GM19328 (cell line): ENCODE measurements at regions not wholly inside any gene's neighbourhood (a gene's known extent, or its start where the extent isn't known, plus 50 kb on each side); places are given as distances from the start of the nearest gene placed in this dataset.
"Not testable (repeated sequence)": the region's sequence is repeated elsewhere in the genome, so short reads cannot be mapped to it uniquely, and the experiment has no call there.

Experiments used
- ATAC-seq: cut with Tn5 transposase; IDR thresholded peaks from one replicate; pipeline ENCODE4 v1.9.1; 2021; ENCODE audit warnings: mild to moderate bottlenecking, moderate library complexity; ENCODE audit not compliant: unreplicated experiment

DNA sequence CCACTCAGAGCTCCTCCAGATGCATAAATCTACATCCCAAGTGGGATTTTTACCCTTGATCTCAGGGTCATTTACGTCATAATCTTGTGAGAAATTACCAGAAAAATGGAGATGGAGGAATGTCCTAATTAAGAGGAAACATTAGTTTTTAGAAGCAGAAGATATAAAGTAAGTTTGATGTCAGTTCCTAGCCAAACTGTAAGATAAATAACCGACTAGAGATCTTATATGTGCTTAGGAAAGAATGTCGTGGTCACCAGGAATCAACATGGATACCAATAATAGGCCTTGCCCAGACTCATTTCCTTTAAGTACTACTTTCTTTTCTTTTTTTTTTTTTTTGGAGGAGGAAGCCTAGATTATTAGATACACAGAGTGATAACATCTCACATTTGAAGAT is 186.9 kb downstream of the UTRN start:
- no peak for ATAC-seq

DNA sequence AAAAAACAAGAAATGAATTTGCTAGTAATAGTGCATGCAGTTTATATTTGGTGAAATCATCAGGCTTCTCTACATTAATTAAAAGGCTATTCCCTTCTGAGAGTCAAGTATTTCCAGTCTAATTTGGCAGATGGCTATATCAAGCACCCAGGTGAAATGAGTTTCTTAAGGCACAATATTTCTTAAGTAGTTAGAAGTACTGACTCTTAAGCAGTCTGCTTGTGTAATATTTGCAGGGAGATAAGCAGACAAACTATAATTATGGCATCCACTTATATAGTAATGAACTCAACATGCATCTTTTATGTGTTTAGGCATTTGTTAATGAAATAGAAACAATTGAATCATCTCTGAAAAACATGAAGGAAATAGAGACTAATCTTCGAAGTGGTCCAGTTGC is 189.2 kb downstream of the UTRN start:
- ATAC-seq = no peak

DNA sequence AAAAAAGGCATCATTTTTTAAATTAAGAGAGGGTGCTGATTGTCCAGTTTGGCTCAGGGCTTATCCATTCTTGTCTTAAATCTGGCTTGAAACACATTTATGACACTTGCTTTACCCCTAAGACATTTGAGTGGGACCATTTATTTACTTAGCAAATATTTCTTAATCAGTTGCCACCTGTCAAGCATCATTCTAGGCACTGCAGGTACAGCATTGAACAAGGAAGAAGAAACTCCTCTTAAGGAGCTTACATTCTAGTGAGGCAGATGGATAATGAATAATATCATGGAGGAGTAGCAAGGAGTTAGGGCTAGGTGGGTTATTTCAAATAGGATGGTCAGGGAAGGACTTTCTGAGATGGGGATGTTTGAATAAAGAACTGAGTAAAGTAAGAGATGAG is 189.8 kb downstream of the UTRN start:
- no peak for ATAC-seq

DNA sequence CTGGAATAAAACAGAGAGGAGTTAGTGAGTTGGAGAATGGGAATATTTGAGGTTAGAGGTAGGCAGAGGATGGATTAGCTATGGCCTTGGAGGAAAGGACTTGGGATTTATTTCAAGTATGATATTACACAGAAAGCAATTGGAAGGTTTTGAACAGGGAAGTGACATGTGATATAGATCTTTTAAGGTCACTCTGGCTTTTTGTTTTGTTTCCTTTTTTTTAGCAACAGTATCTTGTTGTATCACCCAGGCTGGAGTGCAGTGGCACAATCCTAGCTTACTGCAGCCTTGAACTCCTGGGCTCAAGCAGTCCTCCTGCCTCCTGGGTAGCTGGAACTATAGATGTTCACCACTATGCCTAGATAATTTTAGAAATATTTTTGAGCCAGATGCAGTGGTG is 190.3 kb downstream of the UTRN start:
- no peak for ATAC-seq

DNA sequence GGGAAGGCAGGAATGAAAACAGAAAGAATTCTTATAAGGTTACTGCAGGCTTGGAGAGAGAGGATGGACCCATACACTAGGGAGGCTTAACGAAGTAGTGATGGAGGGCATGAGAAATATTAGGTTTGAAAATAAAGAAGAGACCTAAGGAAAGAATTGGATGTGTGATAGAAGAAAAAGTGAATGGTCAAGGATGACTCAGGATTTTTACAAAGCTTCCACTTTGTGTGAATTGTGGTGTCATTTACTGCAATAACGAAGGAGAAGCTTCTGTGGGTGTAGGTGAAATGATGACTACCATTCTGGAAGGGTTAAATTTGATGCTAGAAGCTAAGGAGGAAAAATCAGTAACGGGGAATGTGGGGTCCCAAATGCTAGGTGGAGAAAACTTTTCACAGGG is 191.2 kb downstream of the UTRN start:
- ATAC-seq = no peak

DNA sequence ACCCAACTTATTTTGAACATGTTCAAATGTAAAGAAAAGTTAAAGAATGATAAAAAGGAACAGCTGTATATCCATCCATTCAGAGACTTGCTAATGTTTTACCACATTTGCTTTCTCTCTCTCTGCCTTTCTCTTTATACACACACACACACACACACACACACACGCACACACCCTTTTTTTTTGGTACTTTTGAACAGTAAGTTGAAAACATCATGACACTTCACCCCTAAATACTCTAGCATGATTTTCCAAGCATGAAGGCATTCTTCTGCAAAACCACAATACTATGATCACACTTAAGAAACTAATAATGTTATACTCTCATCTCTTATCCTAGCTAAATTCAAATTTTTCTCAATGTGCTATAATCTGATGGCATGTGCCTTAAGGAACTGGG is 192.3 kb downstream of the UTRN start:
- ATAC-seq = no peak

DNA sequence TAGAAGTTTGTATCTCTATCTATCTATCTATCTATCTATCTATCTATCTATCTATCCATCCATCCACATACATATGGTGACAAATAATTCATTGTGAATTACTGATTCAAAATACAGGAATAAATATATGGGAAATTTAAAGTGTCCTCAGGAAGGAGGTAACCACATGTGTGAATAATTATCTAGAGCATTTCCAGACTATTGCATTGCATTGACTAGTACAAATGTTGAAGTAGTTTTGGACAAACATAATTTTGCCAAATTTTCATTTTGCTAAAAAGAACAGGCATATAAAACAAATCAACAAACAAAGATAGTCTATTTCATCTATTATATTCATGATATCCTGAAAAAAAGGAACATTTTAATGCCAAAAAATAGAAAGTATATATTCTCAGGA is 192.7 kb downstream of the UTRN start:
- ATAC-seq = no peak

DNA sequence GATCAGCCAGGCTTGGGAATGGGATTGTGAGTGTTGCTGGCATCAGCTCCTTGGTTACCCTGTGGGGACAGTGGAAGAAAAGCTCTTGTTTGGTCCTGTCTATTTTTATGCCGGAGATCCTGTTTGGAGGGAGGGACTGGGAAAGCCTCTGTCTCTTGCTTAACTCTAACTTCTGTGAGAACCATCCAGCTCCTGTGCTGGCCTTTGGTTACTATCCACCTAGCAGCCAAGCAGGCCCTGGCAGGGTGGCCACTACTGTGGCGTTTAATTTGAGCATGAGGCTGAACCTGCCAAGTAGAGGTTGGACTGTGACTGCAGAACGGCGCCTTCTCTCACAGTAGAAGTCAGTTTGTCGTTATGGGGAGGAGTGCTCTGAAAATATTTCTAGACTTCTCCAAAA is 193.3 kb downstream of the UTRN start:
- no peak for ATAC-seq

DNA sequence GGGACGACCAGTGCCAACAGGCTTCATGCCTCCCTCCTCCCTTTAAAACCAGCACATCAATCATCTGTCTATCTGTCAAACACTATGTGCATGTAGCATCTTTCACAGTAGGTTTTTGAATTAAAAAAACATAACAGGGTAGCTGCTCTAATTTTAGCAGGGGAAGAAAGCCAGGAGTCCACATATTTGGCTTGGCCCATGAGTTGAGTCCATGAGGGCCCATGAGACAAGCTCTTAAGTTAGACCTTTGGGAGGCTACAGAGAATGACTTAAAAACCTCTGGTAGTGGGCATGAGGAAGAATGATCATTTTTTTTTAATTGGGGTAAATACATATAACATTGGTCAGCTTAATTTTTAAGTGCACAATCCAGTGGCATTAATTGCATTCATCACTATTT is 194.9 kb downstream of the UTRN start:
- no peak for ATAC-seq

DNA sequence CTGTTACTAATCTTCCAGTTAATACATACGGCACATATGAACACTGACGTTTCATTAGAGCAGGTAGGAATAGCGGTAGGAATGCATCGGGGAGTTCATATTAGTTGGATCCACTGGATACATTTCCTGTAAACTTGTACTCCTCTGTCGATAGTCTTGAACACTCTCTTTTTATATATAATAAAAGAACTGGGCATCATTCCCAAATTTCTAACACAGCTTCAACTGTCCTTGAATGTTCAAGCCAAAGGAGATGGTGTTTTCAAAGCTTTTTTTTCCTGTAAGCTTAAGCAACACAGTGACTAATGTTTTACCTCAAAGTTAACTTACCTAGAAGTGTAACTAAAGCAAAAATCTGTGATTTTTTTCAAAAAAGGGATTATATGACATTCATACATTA is 195.3 kb downstream of the UTRN start:
- no peak for ATAC-seq

DNA sequence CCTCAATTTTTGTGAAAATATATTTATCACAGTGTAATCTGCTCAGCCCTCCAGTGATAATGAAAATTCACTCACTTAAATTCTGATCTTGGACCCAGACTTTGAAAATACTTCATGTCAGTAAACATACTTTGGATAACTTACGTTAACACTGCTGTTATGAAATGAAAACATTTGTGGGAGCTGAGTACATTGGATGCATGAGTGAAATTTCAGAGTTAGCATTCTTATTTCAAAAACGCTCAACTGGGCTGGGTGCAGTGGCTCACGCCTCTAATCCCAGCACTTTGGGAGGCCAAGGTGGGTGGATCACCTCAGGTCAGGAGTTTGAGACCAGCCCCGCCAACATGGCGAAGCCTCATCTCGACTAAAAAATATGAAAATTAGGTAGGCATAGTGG is 196.4 kb downstream of the UTRN start:
- no peak for ATAC-seq

DNA sequence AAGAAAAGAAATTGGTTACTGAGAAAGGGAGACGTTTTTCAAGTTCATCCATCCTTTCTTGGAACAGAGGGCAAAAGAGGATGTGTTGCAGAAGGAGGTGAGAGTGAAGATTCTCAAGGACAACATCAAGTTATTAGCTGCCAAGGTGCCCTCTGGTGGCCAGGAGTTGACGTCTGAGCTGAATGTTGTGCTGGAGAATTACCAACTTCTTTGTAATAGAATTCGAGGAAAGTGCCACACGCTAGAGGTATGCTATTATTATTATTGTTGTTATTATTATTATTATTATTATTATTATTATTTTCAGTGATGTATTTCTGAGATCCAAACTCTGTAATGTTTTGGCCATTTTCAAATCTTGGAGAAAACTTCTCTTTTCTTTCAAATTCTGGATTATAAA is 197.0 kb downstream of the UTRN start:
- peak; percentile 75 for ATAC-seq

DNA sequence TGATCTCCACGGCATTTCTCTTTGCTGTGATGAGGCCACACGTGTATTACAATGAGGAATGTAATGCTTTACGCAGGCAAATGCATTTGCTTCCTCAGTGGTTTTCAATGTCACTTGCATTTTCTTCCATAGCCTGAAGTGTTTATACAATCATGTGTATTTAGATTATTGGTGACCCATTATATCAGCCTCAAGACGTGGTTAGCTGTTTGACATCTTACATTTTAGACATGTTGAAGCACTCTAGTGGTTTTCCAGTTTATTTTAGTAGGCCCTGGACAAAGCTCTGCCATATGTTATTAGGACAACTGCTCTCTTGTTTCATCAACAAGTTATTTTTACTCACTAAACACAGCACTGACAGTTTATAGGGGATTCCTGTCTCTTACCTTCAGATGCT is 200.4 kb downstream of the UTRN start:
- ATAC-seq = no peak

DNA sequence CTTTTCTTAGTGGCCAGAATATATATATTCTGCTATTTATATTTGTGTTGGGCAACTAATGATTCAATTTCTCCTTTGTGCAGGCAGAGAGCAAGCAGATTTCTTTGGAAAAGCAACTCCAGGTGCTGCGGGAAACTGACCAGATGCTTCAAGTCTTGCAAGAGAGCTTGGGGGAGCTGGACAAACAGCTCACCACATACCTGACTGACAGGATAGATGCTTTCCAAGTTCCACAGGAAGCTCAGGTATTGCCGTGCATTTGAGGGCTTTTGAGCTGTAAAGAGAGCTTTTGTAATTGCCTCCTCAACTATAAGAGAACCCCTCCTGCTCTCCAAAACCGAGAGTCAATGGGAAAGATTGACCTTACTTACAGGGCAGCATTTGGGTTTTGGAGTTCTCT is 203.5 kb downstream of the UTRN start:
- no peak for ATAC-seq

DNA sequence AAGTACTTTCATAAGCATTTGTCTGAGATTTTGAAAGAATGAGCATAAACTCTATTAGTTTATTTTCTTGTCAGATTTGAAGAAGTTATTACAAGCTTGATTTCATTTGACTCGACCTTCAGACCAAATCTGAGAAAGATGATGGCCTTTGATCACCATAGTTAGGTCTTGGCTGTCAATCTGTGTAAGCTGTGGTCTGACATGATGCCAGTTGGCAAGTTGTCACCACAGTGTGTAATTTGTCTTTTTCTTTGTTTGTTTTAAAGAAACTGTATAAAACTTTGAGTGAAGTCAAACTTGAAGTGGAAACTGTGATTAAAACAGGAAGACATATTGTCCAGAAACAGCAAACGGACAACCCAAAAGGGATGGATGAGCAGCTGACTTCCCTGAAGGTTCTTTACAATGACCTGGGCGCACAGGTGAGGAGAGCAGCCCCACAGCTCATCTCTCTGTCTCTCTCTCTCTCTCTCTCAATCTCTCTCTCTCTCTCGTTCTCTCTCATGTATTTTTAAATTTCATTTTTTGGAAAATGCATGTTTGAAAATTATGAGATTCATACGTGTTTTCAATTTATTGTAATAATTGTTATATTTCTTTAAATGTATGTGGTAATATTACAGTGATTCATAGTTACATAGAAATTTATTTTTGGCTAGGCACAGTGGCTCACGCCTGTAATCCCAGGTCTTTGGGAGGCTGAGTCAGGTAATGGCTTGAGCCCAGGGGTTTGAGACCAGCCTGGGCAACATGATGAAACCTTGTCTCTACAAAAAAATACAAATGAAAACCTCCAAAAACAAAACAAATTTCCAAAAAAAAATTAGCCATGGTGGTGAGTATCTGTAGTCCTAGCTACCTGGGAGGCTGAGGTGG is 208.1 kb downstream of the UTRN start:
- no peak for ATAC-seq

DNA sequence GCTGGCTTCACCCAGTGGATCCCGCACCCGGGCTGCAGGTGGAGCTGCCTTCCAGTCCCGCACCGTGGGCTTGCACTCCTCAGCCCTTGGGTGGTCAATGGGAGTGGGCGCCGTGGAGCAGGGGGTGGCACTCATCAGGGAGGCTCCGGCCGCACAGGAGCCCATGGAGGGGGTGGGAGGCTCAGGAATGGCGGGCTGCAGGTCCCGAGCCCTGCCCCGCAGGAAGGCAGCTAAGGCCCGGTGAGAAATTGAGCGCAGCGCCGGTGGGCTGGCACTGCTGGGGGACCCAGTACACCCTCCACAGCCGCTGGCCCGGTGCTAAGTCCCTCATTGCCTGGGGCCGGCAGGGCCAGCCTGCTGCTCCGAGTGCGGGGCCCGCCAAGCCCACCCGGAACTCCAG is 209.9 kb downstream of the UTRN start:
- not testable (repeated sequence) for ATAC-seq

DNA sequence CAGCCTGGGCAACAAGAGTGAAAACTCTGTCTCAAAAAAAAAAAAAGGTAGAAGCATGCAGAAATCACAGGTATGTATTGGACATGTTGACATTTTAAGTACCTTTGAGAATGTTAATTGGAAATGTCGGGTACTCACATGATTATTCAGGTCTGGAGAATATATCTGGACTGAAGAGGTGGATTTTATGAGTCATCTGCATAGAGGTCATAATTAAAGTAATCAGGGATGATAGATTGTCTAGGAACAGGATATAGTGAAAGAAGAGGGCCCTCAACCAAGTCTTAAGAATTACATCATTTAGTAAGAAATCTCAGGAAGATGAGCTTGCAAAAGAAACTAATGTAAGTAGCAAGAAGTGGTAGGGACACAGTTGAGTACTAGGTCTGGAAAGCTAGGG is 212.5 kb downstream of the UTRN start:
- ATAC-seq = no peak

DNA sequence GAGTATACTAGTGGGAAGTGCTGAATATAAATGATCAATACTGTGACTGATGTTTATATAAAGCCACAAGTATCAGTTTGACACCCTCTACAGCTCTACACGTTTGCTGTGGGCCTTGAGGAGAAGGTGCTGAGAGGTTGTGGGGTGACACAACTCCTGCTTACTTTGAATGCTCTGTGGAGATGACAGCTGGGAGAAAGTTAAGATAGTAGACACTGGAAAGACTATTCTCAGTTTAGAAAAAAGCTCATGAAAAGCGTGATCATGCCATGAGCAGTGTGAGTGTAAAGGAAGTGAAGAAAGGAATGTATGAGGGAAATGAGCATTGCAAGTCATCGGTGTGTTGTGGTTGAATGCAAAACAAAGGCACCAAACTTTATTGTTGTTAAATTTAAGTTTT is 215.8 kb downstream of the UTRN start:
- ATAC-seq = no peak

DNA sequence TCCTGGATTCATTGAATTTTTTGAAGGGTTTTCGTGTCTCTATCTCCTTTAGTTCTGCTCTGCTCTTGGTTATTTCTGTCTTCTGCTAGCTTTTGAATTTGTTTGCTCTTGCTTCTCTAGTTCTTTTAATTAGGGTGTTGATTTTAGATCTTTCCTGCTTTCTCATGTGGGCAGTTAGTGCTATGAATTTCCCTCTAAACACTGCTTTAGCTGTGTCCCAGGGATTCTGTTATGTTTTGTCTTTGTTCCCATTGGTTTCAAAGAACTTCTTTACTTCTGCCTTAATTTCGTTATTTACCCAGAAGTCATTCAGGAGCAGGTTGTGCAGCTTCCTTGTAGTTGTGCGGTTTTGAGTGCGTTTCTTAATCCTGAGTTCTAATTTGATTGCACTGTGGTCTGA is 220.1 kb downstream of the UTRN start:
- ATAC-seq = not testable (repeated sequence)

DNA sequence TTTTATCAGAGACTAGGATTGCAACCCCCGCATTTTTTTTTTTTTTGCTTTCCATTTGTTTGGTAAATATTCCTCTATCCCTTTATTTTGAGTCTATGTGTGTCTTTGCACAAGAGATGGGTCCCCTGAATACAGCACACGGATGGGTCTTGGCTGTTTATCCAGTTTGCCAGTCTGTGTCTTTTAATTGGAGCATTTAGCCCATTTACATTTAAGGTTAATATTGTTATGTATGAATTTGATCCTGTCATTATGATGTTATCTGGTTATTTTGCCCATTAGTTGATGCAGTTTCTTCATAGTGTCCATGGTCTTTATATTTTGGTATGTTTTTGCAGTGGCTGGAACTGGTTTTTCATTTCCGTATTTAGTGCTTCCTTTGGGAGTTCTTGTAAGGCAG is 220.9 kb downstream of the UTRN start:
- ATAC-seq = not testable (repeated sequence)

DNA sequence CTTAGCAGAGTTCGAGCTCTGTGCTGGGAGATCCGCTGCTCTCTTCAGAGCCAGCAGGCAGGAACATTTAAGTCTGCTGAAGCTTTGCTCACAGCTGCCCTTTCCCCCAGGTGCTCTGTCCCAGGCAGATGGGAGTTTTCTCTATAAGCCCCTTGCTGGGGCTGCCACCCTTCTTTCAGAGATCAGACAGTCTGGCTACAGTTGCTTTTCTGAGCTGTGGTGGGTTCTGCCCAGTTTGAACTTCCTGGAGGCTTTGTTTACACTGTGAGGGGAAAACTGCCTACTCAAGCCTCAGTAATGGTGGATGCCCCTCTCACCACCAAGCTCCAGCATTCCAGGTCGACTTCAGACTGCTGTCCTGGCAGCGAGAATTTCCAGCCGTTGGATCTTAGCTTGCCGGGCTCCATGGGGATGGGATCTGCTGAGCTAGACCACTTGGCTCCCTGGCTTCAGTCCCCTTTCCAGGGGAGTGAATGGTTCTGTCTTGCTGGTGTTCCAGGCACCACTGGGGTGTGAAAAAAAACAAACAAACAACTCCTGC is 222.7 kb downstream of the UTRN start:
- ATAC-seq = not testable (repeated sequence)

DNA sequence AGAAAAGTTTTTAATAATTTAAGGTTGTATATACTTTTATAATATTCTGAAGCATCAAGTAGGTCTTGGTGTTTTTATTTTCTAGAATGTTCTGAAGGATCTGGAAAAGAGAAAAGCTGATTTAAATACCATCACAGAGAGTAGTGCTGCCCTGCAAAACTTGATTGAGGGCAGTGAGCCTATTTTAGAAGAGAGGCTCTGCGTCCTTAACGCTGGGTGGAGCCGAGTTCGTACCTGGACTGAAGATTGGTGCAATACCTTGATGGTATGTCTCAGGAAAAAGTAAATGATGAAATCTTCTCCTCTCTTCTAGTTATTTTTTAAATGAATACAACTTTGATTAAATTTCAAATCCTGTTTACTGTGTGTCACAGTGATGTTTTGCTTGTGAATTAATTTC is 225.7 kb downstream of the UTRN start:
- no peak for ATAC-seq

DNA sequence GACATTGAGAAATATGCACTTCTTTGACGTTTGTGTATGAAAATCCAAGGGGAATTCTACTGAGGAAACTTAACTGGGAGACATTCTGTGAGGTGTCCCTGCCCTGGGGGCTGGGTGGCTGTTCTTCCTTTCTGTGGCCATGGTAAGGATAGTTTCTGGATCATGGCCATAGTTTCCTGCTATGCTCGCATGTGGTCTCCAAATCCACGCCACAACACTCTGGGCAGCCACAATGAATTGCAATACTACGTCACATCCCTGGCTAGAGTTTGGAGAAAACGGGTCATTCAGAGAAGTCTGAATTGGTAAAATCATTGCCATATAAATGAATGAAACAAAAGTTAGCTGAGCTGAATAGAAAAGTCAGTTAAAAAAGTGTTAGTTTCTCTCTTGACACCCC is 230.6 kb downstream of the UTRN start:
- ATAC-seq = no peak
